Endometrial microvascular endothelial cells (primary cell): ENCODE measurements at regions not wholly inside any gene's neighbourhood (a gene's known extent, or its start where the extent isn't known, plus 50 kb on each side); places are given as distances from the start of the nearest gene placed in this dataset.
"Not testable (repeated sequence)": the region's sequence is repeated elsewhere in the genome, so short reads cannot be mapped to it uniquely, and the experiment has no call there.

Experiments
- in situ Hi-C: cut with HindIII; loops from 2 replicates; pipeline ENCODE4 v1.10.0; 2017; ENCODE audit warnings: low sequenced_read_pairs, low pct_unique_long_range_greater_than_20kb; ENCODE audit errors: inconsistent ontology term

DNA sequence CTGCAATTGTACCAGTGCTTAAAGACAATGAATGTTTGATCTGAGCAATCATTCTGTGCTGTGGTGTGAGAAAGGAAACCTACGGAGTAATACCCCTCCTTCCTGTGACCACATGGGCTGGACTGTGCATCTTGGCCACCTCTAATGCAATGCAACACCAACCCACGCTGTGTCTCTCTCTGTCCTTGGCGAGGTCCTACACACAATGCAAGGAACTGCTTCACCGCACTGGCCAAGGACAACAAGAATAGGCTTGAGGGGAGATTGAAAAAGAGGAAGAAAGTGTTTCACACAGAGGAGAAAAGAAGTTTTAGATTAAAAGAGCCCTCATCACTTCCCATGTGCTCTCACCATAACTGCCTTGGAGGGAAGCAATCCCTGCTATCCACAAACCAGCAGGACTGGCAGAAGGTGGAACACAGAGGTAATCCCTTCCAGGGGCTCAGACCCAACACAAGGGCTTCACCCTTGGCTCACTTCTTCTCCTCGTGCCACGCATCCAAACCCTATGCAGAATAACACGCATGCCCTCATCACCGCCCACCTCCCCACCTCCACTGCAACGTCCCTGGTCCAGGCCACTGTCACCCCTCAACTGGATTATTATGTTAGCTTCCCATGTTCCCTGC, 112.5 kb upstream of the ERG start:
- in situ Hi-C loops: no loop called here

DNA sequence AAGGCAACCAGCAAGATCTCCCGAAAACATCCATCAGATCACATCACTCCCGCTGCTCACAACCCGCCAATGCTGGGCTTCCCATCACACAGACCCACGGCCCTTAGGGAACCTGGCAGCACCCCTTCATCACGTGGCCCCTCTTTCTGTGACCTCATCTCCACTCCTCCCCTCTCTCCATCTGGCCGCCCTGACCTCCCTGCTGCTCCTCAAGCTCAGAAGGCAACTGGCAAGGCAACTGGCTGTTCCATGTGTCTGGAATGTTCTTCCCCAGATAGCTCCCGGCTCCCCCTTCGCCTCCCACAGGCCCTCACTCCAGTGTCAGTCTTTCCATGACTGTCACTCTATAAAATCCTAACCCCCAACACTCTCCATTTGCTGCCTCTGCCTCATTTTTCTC, 113.0 kb upstream of the ERG start:
- in situ Hi-C loops: no loop called here

DNA sequence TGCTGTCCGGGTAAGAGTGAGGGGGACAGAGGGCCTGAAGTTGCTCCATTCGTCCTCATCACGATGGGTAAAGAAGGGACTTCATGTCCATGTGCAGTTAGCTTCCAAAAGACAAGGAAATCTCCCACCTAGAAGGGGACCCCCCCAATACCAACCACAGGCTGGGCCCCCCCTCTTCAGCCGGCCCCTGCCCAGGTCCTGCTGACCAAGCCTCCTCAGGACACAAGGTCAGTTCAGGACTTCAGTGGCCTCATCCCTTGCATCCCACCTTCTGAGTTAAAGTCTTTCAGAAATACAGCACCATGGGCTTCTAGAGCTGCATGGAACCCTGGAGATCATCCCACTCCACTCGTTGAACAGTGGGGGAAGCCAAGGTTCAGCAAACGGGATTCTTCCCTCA, 115.4 kb upstream of the ERG start:
- in situ Hi-C loops: no loop called here

DNA sequence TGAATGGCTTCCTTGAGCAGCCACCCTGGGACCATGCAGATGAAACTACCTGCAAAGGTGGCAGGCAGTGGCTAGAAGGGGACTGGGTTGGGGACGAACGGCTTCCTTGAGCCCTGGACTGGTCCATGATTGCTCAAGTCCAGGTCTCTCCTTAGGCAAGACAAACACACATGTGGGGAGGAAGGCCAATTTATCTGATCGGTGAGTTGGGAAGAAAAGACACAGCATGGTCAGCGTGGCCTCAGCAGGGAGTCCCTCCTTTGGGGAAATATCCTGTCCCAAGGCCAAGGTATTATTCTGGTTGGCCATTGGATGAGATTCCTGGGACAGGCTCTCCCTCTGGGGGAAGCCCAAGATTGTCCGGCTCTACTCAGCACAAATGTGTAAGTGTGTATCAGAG, 116.3 kb upstream of the ERG start:
- in situ Hi-C loops: no loop called here

DNA sequence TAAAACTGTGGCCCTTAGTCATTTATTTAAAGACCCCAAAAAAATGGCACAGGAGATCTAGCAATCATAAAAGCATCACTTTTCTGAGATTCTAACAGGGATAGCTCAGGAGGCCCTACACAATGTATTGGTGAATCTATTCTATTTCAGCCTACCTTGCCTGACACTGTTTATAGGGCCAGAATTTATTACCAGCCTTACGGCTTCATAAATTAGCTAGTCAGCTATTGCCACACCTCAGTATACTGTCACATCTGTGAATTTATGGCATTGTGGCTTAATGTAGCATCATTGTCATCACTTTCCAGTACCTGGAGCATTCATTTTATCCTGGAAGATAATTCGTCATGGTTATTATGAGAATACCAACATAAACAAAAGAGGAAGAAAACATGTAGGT, 121.2 kb upstream of the ERG start:
- in situ Hi-C loops: no loop called here

DNA sequence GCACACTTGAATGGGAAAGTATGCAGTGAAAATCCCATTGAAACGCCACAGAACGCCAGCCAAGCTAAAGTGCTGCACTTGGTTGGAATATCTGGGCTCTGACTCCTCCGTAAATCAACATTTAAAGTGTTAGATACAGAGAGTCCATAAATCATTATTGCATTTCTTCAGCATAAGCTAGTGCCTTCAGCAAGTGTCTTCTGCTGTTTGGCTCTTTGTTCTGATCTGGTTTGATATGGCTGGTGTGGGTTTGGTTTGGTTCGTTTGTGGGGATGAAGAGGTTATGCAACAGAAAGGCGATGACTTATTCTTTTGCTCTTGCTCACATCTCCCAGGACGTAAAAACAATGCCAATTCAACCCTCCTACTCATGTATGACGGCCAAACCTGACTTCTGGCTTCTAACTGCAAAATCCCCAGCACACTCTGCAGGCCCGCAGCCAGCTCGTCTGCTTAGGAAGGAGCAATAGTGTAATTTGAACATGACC, 121.8 kb upstream of the ERG start:
- in situ Hi-C loops: no loop called here

DNA sequence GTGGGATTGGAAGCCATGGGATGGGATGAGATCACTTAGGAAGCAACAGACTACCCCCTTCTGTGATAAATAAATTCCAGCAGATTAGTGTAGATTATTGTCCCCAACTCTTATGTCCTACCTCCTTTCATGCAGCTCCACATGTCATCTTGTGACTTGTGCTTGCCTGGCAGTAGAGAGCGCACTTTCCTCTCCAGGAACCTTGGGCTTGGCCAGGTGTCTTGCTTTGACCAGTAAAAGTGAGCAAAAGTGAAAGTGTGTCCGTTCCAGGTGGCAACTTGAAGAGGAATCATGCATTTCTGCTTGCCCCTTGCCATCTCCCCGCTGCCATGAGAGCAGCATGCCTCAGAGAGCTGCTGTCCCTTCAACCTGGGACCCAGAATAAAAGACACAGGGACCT, 122.9 kb upstream of the ERG start:
- in situ Hi-C loops: no loop called here

DNA sequence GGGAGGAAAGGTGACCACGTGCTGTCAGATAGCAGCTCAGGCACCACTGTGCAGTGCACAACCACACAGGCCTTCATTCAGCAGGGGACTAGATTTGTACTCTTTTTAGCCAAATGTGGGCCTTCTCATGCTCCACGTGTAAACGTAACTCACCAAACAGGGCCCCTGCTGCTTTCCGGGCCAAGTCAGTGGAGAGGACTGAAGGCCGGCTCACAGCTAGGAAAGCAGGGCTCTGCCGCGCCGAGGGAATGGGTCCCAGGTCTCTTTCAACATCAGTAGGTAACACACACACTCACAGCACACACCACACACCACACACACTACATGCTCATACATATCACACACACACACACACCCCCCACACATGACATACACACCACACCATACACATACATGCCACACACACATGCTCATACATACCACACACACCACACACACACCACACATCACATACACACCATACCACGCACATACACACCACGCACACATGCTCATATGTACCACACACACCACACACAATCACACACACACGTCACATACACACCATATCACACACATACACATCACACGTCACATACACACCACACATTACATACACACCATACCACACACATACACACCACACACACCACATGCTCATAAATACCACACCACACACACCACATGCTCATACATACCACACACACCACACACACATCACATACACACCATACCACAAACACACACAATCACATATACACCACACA, 124.0 kb upstream of the ERG start:
- in situ Hi-C loops: no loop called here

DNA sequence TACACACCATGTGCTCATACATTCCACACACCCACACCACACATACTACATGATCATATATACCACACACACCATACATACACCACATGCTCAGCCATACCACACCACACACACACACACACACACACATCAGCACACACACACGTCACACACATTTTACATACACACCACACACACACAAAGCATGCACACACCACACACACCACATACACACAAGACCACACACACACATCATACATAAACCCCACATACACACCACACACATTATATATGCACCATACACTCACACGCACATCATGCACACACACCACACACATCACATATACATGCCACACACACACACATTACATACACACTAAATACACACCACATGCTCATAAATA, 124.5 kb upstream of the ERG start:
- in situ Hi-C loops: no loop called here

DNA sequence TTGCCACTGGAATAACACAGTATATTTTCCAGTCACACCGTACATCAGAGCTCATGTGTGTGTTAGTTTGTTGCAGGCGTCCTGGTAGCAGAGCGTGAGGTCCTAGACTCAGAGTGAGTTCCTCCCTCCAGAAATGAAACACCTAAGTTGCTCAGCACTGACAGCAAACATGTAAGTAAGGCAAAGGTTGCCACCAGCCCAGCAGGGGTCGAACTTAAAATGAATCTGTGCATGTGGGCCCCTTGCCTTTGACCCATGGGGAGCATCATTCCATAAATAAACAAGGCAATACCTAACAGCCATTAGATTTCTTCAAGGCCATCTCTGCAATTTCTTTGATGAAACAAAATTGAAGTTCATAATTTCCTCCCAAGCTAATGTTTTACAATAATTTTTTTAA, 125.3 kb upstream of the ERG start:
- in situ Hi-C loops: no loop called here

DNA sequence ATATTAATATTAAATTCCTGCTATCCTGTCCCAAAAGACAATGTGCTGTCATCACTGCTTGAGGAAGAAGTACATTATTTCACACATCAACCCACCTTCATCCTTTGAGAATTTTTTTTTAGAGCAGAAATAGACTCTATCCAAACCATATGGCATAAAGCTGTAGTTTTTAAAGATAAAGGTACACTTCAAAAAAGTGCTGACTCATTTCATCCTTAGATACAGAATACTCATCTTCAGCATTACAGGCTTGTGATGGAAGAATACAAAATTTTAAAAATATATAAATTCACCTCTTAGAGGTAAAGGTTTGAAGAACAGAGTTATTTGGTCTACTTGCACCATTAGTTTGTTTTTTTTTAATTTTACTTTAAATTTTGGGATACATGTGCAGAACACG, 126.7 kb upstream of the ERG start:
- in situ Hi-C loops: no loop called here

DNA sequence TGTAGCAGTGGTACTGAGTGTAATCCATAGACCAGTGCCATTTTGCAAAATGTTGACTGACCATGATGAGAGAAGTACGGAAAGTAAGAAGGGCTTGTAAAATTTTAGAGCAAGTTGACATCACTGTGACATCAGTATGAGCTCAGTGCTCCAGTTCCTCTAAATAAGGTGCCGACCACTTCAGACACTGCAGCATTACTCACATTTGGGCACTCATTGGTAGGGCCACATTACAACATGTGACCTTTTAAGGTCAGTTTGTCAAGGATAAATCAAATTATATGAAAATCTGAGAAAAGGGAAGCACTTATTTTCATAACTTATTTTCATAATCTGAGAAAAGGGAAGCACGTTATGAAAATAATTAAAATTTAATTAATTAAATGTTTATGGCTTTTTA, 128.0 kb upstream of the ERG start:
- in situ Hi-C loops: no loop called here

DNA sequence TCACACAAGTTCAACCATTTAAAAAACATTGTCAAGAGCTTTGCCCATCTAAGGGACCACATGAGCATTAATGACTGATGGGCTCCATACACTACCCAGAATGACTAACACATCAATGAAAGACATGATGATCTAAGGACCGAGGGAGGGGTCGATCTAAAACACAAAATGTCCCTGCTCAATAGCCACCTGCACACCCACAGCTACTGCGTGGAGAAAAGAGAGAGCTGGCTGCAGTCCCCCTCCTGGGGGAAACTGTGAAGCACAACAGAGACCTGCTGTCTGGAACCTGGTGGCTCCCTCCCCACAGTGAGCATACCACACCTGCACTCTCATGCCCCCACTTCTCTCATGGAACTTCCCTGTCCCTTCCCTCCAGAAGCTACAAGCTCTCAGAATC, 130.1 kb upstream of the ERG start:
- in situ Hi-C loops: no loop called here

DNA sequence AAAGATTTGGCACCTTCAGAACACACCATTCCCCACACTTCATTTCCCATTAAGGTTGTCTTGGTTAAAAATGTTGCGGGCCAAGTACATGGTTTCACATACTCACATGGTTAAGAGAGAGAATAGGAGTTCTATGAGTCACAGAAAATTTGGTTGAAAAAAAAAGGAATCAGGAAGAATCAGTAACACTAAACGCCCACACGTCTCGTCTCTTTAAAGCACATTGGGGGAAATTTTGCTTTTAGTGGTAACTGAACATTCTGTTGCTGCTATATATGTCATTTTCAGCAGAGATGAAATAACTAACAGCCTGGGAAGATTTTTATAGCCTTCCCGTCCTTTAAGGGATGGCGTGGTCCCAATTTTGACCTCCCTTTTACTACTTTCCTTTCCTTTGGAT, 132.9 kb upstream of the ERG start:
- in situ Hi-C loops: no loop called here

DNA sequence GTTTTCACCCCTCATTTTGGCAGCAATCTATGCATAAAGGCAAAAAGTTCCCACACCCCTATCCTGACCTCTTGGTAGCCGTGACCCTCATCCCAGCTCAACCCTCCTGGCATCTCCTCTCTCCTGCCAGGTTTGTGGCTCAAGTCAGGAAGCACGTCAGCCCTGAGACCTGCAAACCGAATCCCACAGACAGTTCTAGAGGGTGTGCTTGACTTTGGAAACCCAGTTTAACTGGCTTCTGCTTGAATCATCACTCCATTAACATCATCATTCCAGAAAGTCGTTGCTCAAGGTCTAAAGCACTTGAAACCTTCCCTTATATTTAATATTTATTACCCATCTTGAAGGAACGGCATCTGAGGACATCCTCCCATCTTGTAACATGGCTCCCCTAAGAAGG, 133.4 kb upstream of the ERG start:
- in situ Hi-C loops: no loop called here

DNA sequence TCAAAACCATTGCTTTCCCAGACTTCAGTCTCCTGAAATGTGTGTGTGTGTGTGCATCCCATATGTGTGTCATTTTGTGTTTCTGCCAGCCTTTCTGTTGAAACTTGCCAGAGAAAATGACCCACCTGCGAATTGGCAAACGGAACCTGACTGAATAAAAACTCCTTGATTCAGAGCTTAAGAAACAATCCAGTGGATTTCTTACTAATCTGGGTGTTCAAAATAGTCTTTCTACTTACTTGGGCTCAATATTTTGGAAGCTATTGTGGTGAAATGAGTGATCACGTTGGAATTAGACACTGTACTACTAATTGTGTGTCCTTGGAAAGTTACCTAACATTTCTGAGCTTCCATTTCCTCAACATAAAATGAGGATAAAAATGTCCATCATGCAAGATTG, 138.9 kb upstream of the ERG start:
- in situ Hi-C loops: no loop called here

DNA sequence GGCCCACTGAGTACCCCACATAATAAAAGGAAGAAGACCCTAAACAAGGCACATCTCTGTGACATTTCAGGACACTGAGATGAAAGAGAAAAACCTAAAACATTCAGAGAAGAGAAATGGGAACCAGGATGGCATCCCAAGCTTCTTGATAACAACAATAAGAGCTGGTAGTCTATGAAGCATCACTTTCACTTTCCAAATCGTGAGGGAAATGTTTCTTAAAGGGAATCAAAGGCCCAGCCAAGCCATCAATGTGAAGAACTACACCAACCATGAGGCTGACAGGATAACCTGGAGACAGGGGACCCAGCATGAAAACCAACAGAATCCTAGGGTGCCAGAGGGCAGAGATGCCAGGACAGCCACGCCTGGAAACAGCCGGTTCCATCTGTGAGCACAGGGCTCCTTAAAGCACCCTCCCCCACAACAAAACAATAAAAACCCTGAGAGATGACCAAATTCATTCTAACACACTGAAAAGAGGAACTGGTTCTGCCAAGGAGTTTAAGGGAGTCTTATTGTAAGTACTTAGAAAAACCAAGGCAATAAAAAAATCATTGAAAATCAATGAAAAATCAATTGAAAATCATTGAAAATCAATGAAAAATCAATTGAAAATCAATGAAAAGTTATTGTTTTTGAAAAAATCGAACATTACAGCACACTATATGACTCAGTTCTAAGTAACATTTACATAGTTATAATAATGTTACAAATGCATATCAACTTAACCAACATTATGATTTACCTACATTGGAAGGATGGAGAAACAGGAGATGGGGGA, 141.5 kb upstream of the ERG start:
- in situ Hi-C loops: no loop called here

DNA sequence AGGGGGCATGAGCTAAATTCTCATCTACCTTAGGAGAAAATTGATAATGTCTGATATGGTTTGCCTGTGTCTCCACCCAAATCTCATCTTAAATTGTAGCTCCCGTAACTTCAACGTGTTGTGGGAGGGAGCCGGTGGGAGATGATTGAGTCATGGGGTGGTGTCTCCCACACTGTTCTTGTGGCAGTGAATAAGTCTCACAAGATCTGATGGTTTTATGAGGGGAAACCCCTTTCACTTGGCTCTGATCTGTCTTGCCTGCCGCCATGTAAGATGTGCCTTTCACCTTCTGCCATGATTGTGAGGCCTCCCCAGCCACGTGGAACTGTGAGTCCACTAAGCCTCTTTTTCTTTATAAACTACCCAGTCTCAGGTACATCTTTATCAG, 142.1 kb upstream of the ERG start:
- in situ Hi-C loops: not testable (repeated sequence)

DNA sequence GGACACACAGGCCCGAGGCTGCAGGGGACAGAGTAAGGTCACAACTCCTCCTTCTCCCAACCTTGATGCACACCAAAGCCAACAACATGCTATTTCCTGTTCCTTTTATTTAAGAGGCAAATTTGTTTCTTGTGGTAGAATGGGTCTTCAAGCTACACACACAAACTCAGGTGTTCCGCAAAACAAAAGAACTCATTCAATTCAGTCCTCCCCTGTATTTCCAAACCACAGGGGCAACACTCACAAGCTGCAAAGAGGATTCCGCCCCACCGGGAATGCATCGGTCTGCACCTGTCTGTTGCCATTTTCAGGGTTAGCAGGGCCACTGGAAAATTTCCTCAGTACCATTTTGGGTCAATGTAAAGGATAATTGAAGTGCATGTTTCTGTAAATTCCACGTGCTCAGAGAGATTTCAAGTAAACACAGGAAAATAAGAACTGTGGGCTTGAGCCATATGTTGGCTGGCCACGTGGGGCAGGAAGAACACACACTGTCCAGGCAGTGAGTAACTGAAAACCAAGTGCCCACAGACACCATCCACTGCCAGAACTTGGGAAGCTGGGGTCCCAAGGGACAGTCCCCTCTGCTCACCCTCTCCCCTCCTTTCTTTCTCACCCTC, 145.2 kb upstream of the ERG start:
- in situ Hi-C loops: no loop called here

DNA sequence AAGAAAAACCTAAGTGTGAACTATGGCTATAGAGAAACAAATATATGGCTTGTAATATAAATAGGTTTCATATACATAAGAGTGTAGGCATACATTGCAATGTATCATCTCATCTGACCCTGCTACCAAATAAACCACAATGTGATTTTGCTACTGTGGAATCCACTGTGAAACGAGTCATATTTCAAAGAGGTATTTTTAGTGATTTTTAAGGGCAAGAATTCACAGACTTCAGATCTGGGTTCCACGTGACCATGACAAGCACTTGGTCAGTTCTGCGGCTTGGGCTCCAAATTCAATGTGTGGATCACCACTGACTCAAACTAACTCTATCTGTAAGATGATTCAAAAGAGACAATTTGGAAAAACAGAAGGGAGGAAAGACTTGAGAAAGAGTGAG, 147.0 kb upstream of the ERG start:
- in situ Hi-C loops: no loop called here
